Daoy (cell line): ENCODE measurements at regions not wholly inside any gene's neighbourhood (a gene's known extent, or its start where the extent isn't known, plus 50 kb on each side); places are given as distances from the start of the nearest gene placed in this dataset.
"Not testable (repeated sequence)": the region's sequence is repeated elsewhere in the genome, so short reads cannot be mapped to it uniquely, and the experiment has no call there.

Source experiments
- DNase-seq: peaks from one replicate; pipeline ENCODE4 v3.0.0-alpha.2; 2015; ENCODE audit warnings: low read depth

DNA sequence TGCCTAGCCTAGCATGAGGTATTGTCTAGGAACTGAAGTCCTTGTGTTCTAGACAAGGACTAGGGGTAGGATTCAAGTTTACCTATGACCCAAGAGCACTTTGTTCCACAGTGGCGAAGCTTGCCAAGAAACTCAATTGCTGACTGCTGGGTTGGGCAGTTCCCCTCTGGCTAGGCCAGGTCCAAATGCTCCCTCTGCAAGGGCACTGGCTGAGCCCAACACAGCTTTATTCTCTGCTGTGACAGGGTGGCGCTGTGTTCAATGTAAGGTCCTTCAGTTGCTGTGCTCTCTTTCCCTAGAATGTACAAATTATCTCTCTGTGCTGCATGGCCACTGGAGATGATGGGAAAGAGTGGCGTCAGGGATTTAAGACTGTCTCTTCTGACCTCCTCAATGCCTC, 950.8 kb downstream of the HACE1 start:
- no peak for DNase-seq

DNA sequence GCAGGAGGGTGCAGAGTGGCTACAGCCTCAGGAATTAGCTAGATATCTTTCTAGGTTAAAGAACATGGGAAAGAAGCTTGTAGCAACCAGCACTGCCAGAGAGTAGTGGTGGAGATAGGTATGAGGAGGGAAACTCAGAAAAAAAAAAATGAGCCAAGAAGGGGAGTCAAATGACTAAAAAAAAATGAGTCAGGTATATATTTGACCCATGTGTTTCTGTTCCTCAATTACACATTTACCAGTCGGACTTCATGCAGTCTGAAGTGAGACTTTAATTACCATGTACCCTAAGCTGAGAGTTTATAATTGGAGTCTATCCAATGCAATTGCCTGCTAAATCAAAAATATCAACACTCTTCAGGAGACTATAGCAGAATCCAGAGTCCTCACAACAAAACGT, 964.6 kb downstream of the HACE1 start:
- DNase-seq, result no peak

DNA sequence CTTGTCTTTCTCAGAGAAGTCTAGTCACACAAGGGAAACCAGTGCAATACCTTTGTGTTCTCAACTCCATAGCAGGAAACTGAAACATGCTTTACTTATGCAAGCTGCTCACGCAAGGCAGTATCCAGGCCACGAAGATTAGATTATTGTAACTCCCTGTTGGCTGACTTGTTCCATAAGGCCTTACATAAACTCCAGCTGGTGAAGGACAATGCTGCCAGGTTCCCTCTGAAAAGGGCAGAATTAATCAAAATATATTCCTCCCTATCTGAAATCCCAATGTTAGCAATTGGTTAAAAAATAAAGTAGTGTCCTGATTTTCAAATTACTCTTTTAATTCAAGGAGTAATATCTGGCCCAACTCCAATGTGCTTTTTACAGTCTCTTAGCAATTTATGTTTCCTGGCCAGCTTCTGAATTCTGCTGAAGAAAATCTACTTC, 966.6 kb downstream of the HACE1 start:
- DNase-seq, result no peak

DNA sequence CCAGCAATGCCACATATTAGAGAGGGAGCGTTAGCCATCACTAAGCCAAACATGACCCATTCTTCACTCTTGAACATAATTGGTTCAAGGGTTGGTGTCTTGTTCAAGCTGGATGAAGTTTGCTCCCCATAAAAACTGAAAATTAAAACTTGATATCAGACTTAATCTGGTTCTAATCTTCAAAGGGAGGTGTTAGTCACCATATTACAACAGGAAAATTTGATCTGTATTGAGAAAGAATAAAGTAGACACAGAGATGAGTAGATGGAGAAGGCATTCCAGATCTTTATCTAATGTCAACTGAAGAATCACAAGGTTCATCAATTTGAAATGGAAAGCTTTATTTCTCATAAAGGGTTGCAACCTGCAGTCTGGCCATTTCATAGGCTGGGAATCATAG, 972.8 kb downstream of the HACE1 start:
- no peak for DNase-seq

DNA sequence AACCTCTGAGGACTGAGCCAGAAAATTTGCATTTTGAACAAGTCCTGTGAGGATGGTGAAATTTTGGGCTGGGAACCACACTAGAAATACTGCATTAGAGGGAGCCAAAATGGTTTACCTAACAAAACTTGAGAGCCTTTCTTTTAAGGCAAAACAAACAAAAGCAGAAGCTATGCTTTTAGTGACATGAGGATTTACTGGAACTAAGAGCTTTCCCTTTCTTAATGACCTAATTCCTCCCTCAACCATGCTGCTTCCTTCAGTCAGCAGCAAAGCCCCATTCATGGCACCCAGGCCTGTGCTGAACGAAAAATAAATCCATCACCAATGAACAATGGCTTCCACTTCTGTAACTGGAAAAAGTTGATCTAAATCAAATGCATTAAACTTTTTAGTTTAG, 974.3 kb downstream of the HACE1 start:
- no peak for DNase-seq

DNA sequence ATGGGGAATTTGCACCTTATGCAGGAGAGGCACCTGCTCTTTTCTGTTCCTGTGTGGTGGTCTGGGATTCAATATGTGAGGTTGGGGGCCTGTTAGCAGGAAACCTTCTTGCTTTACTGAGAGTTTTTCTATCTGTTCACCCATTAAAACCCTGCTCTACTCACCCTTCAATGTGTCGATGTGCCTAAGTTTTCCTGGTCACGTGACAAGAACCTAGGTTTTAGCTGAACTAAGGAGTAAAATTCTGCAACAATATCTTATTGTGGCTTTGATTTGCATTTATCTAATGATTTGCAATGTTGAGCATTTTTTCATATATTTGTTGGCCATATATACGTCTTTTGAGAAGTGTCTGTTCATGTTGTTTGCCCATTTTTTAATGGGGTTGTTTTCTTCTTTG, 979.9 kb downstream of the HACE1 start:
- no peak for DNase-seq

DNA sequence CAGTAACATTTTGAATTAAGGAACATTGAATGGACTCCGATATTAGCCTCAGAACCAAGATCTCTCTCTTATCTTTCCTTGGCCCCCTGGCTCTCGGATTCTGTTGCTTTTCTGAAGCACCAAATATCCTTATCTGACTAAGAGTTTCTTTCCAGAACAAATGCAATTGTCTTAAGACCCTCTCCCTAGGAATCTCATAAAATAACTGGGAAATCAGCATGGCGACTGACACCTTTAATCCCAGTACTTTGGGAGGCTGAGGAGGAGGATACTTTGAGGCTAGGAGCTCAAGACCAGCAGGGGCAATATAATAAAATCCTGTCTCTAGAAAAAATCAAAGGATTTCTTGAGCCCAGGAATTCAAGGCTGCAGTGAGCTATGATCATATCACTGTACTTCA, 984.5 kb downstream of the HACE1 start:
- no peak for DNase-seq

DNA sequence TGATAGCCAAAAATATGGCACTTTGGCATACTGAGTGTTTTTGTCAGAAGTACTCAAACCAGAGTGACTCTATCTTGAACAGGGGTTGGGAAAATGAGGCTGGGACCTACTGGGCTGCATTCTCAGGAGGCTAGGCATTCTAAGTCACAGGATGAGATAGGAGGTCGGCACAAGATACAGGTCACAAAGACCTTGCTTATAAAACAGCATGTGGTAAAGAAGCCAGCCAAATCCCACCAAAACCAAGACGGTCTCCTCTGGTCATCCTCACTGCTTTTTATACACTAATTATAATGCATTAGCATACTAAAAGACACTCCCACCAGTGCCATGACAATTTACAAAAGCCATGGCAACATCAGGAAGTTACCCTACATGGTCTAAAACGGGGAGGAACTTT, 985.1 kb downstream of the HACE1 start:
- DNase-seq, result no peak

DNA sequence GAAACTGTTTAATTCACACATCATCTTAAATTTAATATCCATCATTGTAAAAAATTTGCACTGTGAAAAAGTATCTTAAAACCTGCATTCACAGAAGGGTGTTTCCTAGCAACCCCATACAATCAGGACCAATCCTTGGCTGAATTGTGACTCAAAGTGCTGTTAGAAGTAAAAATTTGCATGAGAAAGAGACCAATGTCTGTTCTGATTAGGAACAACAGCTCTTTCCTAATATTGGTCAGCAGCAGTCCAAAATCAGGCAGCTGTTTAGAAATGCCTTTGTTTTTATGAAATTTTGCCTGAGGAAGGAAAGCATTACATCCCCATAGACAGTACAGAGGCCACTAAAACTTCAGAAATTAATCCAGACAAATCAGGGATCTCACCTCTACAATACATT, 987.0 kb downstream of the HACE1 start:
- DNase-seq, result no peak

DNA sequence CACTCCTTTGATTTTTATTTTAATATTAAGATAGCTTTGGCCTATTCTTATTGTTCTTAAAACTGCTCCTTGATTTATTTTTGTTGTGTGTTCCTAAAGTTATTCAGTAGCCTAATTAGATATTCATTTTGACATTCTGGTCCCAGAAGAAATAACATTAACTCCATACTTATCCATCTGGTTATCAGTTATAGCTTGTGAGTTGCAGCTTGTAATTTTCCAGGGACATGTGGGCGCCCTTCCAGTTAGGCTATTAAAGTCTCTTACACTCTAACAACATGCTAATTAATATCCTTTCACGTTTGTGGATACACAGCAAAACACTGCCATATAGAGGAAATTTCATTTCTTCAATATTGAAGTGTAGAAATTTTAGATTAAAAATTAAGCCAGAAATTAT, 987.5 kb downstream of the HACE1 start:
- no peak for DNase-seq

DNA sequence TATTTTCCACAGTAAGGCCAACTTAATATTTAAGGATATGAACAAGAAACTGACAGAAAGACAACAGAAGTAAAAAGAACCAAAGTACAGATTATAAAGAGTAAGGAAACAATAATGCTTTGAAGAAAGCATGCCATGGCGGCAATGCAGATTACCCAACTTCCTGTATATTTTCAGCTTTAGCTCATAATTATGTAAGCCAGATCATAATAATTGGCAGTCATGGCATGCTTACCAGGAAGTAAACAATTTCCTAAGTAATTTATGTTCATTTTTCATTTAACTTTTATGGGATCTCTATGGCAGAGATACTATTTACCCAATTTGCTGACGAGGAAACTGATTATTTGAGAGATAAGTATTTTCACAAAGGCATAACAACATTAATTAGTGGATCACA, 988.7 kb downstream of the HACE1 start:
- no peak for DNase-seq

DNA sequence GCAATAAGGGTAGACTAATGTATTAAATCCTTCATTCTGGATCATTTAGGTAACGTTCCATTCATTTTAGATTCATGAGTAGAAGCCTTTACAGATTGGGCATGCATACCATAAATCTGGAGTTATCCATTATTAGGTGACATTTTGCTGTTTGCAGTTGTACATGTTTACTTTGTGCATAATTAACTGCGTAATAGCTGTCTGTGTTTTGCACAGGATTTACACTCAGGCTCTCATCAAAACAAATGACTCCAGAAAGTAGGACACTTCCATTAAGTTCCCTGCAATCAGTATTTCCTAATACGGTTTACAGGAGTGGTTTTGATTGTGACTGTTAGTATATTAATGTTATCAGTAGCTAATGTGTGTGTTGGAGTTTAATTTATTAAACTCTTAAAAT, 997.4 kb downstream of the HACE1 start:
- no peak for DNase-seq

DNA sequence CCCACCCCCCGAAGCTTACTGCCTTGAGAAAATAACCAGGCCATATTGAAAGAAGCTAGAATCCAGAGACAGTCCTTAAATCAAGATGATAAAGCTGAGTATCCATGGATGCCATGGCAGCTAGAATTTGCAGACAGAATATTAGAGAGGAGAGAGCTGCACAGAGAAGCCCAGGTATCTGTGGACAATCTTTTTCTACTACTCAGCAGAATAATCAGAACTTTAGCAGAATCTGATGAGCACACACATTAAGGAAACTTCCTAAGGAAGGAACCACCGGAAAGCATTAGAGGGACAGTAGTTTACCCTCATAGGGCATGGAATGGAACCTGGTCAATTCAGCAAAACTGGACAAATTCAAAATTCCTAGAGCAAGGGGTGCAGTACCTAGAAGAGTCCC, 1001.7 kb downstream of the HACE1 start:
- no peak for DNase-seq

DNA sequence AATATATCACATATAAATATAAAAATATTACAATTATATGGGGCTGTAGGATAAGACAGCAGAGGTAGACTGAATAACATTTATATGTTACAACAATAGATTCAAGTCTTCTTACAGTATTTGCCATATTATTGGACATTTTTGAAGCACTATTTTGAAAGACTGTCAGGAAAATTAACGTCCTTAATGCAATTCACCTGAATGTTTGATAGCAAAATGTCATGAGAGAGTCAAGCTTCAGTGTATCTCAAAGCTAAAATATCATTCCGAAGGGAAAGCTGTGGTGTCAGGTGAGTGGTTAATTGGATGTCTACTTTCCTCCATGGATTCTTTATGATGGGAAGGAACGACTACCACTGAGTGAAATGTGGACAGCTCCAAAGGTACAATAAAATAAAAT, 1004.0 kb downstream of the HACE1 start:
- DNase-seq, result no peak

DNA sequence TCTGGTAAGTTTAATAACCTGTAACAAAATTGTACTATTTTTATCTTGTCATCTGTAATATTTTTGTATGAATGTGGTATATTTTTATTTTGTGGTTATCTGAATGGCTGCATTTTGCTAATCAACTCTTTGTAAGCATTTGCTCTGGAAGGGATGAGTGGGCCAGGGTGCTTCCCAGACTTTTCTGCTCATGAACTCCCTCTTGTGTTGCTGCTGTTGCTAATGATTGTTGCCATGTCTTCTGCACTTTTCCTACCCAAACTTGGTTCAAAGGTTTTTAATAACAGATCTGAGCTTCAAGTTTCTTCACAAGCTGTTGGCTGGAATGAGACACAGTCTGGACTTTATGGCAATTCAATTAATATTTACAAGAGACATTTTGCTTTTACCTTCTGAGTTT, 1005.7 kb downstream of the HACE1 start:
- DNase-seq, result no peak

DNA sequence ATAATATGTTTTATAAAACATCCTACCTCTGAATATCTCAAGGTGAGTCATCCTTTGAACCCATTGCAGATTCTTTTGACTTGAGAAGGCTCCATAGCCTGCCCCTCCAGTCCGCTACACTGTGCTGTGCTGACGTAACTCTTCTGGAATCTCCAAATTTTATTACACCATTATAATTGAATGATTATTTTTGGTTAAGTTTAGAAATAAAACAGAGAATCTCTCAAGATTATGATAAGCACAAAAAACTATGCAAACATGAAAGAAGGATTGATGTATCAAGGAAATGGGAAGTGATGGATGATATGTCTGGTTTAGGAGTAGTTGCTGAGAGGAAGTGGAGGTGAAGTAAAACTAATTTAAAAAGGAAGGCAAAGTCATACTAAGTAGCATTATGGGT, 1021.3 kb downstream of the HACE1 start:
- no peak for DNase-seq

DNA sequence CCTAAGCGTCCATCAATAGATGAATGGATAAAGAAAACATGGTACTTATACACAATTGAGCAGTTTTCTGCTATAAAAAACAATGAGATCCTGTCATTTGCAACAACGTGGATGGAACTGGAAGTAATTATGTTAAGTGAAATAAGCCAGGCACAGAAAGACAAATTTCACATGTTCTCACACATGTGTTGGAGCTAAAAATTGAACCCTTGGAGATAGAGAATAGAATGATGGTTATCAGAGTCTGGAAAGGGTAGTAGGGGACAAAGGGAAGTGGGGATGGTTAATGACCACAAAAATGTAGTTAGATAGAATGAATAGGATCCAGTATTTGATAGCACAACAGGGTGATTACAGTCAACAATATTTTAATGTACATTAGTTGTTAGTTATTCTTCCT, 1033.5 kb downstream of the HACE1 start:
- no peak for DNase-seq

DNA sequence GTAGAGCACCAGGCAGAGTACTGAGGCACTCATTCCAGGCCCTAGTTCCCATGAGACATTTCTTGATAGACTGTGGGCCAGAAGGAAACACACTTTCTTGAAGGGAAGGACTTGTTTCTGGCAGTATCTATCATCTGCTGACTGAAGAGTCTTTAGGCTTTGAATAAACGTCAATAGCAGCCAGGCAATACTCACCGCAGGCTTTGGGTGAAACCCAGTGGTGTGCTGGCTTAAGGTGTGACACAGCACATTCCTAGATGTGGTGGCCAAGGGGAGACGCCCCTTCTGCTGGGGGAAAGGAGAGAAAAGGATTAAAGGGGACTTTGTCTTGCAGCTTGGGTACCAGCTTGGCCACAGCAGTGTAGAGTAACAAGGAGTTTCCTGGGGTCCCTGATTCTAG, 1039.6 kb downstream of the HACE1 start:
- DNase-seq, result no peak

DNA sequence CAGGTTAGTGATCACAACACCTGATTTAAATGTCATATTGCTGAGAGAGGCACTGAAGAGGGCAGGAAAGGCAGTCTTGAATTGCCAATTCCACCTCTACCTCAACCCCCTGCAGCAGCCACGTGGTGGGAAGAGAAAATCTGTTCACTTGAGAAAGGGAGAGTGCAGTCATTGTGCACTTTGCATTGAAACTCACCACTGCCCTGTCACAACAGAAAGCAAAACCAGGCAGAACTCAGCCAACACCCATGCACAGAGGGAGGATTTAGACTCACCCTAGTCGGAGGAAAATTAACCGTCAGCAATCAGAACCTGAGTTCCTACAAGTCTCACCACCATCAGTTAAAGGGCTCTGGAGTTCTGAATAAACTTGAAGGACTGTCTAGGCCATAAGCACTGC, 1040.2 kb downstream of the HACE1 start:
- DNase-seq, result no peak

DNA sequence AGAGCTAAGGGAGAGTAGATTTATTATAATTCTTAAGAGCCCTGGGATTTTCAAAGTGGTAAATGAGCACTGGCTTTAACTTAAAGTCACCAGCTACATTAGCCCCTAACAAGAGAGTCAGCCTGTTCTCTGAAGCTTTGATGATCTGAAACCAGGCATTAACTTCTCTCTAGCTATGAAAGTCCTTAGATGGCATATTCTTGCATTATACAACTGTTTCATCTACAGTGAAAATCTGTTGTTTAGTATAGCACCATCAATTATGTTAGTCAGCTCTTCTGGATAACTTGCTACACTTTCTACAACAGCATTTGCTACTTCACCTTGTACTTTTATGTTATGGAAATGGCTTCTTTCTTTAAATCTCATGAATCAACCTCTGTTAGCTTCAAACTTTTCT, 1046.7 kb downstream of the HACE1 start:
- DNase-seq, result no peak

DNA sequence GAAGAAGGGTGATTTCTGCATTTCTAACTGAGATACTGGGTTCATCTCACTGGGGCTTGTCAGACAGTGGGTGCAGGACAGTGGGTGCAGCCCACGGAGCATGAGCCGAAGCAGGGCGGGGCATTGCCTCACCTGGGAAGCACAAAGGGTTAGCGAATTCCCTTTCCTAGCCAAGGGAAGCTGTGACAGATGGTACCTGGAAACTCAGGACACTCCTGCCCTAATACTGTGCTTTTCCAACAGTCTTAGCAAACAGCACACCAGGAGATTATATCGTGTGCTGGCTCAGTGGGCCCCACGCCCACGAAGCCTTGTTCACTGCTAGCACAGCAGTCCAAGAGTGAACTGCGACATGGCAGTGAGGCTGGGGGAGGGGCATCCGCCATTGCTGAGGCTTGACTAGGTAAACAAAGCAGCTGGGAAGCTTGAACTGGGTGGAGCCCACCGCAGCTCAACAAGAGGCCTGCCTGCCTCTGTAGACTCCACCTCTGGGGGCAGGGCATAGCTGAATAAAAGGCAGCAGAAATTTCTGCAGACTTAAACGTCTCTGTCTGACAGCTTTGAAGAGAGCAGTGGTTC, 1057.7 kb downstream of the HACE1 start:
- not testable (repeated sequence) for DNase-seq

DNA sequence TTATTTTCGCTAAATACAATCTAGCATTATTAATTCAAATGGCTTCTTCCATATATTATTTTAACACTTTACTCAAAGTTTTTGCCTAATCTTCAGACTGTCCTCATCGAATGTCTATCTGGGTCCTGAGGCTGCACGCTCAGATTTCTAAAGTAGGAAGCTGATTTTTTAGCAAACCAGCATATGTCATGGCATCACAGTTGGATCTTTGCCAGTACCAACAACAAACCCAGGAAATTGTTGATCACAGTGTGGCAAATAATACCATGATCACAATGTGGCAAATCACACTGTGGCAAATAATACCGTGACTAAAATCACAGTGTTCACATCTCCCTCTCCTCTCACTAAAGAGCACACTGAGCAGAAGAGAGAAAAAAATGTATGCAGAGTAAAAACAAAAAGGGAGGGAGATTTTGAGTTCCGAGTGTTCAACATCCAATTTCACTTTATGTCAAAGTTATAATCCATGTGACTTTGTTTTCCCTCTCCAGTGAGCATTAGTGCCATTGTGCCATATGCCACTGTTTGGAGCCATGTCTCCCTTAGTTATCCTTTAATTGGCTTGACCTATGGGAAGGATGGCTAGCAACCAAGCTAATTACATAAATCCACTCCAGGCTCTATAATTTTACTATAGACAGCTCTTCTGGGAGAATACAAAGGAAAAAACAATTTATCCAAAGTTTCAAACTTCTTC, 1059.6 kb downstream of the HACE1 start:
- DNase-seq, result no peak

DNA sequence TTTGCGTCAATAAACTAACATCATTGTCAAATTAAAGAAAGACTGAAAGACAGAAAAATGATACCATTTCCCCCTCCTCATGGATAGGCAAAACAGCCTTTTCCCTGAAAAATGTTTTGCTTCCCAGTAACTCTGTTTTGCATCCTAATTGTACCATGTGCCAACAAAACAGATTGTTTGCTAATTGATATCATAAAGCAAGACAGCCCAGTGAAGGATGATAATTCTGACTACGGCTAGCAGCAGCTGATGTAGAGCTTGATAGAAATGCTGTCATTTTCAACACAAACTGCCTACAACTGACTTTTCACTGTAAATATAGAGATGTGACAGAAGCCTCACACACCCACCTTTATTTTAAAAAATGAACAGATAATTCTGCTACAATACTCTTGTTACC, 1061.6 kb downstream of the HACE1 start:
- DNase-seq, result no peak

DNA sequence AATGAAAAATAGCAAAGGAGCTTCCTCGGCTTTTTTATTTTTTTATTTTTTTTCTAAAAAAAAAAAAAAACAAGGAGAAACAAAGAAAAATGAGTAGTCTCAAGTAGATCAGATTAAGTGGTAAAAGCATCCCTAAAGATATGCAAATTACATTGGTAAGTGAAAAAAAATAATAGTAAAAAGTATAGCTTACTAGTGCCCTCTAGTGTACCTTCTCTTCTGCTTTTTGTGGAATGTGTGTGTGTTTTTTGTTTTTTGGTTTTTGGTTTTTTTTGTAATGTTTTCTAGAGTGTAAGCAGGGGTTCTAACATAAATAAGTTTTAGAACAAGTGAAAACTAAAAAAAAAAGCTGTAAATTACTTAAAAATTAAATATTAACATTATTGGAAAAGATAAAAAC, 1062.0 kb downstream of the HACE1 start:
- no peak for DNase-seq
